Adrenal gland (tissue), 5 donors: ENCODE measurements at regions not wholly inside any gene's neighbourhood (a gene's known extent, or its start where the extent isn't known, plus 50 kb on each side); places are given as distances from the start of the nearest gene placed in this dataset.

ENCODE experiments used
- CTCF ChIP-seq, 6 experiments: fragments of 450-650 bp in 4 of 6; fragments of 200-600 bp in 2 of 6; sonication (generic) in 1 of 6; IDR thresholded peaks; 1 replicate in 5 of 6; 2 replicates in 1 of 6; pipeline versions ENCODE4 v1.5.1 to v1.8.0; 2016 to 2021; ENCODE audit warnings: antibody characterized with exemption in 6 of 6, mild to moderate bottlenecking in 2 of 6, moderate library complexity in 1 of 6
- POLR2A ChIP-seq, 2 donors: fragments of 450-650 bp; IDR thresholded peaks; one replicate each; pipeline ENCODE4 v1.6.1; 2017; ENCODE audit warnings: antibody characterized with exemption in 2 of 2, mild to moderate bottlenecking in 2 of 2, moderate library complexity in 1 of 2
- donor health status: DM: no; HTN: no; CAD: no.

GRCh38 chr18:41052625-41053024, 902.4 kb upstream of the PIK3C3 start:
- no peak for TF ChIP-seq POLR2A (IDR thresholded peaks at IDR 0.05)
- TF ChIP-seq CTCF (IDR thresholded peaks at IDR 0.05): no peak
